ENCODE measurements at regions not wholly inside any gene's neighbourhood (a gene's known extent, or its start where the extent isn't known, plus 50 kb on each side); places are given as distances from the start of the nearest gene placed in this dataset.

GRCh38 chr2:221019668-221020067 lies 552.4 kb downstream of the EPHA4 start:
- Histone ChIP-seq H3K27me3 (ENCODE audit: control insufficient read depth in 2 of 2, insufficient read depth in 2 of 2, low read length in 2 of 2) (no peaks in the 10 kb centered on the region), H3K4me1 (ENCODE audit: control insufficient read depth in 2 of 2, insufficient read depth in 2 of 2, low read length in 2 of 2) (no peaks in the 10 kb centered on the region), H3K4me3 (ENCODE audit: low read length in 2 of 2) (no peak overlapping the region), H3K27ac (ENCODE audit: low read depth in 2 of 2, low read length in 2 of 2) (no peak overlapping the region), H3K9ac (ENCODE audit: low read depth in 1 of 2, low read length in 2 of 2) (no peak overlapping the region), H3K9me3 (ENCODE audit: control insufficient read depth in 2 of 2, low read length in 2 of 2) (no peaks in the 10 kb centered on the region), H3K36me3 (ENCODE audit: control insufficient read depth in 2 of 2, insufficient read depth in 2 of 2, low read length in 2 of 2) (no peaks in the 10 kb centered on the region)

GRCh38 chr2:221022554-221022953 lies 549.5 kb downstream of the EPHA4 start:
- no peaks in the 10 kb centered on the region for H3K9me3 ChIP-seq (ENCODE audit: control insufficient read depth in 2 of 2, low read length in 2 of 2)
- no peaks in the 10 kb centered on the region for H3K4me1 ChIP-seq (ENCODE audit: control insufficient read depth in 2 of 2, insufficient read depth in 2 of 2, low read length in 2 of 2)
- no peak overlapping the region for H3K9ac ChIP-seq (ENCODE audit: low read depth in 1 of 2, low read length in 2 of 2)

GRCh38 chr2:221025398-221025797 lies 546.7 kb downstream of the EPHA4 start:
- no peak overlapping the region for H3K9ac ChIP-seq (ENCODE audit: low read depth in 1 of 2, low read length in 2 of 2)
- H3K9me3 ChIP-seq (ENCODE audit: control insufficient read depth in 2 of 2, low read length in 2 of 2): no peaks in the 10 kb centered on the region
- no peaks in the 10 kb centered on the region for H3K36me3 ChIP-seq (ENCODE audit: control insufficient read depth in 2 of 2, insufficient read depth in 2 of 2, low read length in 2 of 2)
- no peak overlapping the region for H3K4me3 ChIP-seq (ENCODE audit: low read length in 2 of 2)
- no peaks in the 10 kb centered on the region for H3K27me3 ChIP-seq (ENCODE audit: control insufficient read depth in 2 of 2, insufficient read depth in 2 of 2, low read length in 2 of 2)
- H3K4me1 ChIP-seq (ENCODE audit: control insufficient read depth in 2 of 2, insufficient read depth in 2 of 2, low read length in 2 of 2): no peaks in the 10 kb centered on the region
- H3K27ac ChIP-seq (ENCODE audit: low read depth in 2 of 2, low read length in 2 of 2): no peak overlapping the region

More at GRCh38 chr2:221022554-221022953, 549.5 kb downstream of the EPHA4 start:
- H3K36me3 ChIP-seq (ENCODE audit: control insufficient read depth in 2 of 2, insufficient read depth in 2 of 2, low read length in 2 of 2): no peaks in the 10 kb centered on the region
- H3K27ac ChIP-seq (ENCODE audit: low read depth in 2 of 2, low read length in 2 of 2): no peak overlapping the region
- H3K4me3 ChIP-seq (ENCODE audit: low read length in 2 of 2): no peak overlapping the region
- H3K27me3 ChIP-seq (ENCODE audit: control insufficient read depth in 2 of 2, insufficient read depth in 2 of 2, low read length in 2 of 2): no peaks in the 10 kb centered on the region

GRCh38 chr2:221034026-221034701 lies 537.9 kb downstream of the EPHA4 start:
- H3K4me3 ChIP-seq (ENCODE audit: low read length in 2 of 2): no peak overlapping the region
- H3K4me1 ChIP-seq (ENCODE audit: control insufficient read depth in 2 of 2, insufficient read depth in 2 of 2, low read length in 2 of 2): no peaks in the 10 kb centered on the region
- no peaks in the 10 kb centered on the region for H3K27me3 ChIP-seq (ENCODE audit: control insufficient read depth in 2 of 2, insufficient read depth in 2 of 2, low read length in 2 of 2)

GRCh38 chr2:221034973-221035372 lies 537.1 kb downstream of the EPHA4 start:
- Histone ChIP-seq H3K27ac (ENCODE audit: low read depth in 2 of 2, low read length in 2 of 2) (no peak overlapping the region), H3K36me3 (ENCODE audit: control insufficient read depth in 2 of 2, insufficient read depth in 2 of 2, low read length in 2 of 2) (no peaks in the 10 kb centered on the region), H3K27me3 (ENCODE audit: control insufficient read depth in 2 of 2, insufficient read depth in 2 of 2, low read length in 2 of 2) (no peaks in the 10 kb centered on the region), H3K9ac (ENCODE audit: low read depth in 1 of 2, low read length in 2 of 2) (no peak overlapping the region), H3K4me1 (ENCODE audit: control insufficient read depth in 2 of 2, insufficient read depth in 2 of 2, low read length in 2 of 2) (no peaks in the 10 kb centered on the region), H3K9me3 (ENCODE audit: control insufficient read depth in 2 of 2, low read length in 2 of 2) (no peaks in the 10 kb centered on the region), H3K4me3 (ENCODE audit: low read length in 2 of 2) (no peak overlapping the region)

More at GRCh38 chr2:221034026-221034701, 537.9 kb downstream of the EPHA4 start:
- Histone ChIP-seq H3K9me3 (ENCODE audit: control insufficient read depth in 2 of 2, low read length in 2 of 2) (no peaks in the 10 kb centered on the region), H3K9ac (ENCODE audit: low read depth in 1 of 2, low read length in 2 of 2) (no peak overlapping the region), H3K36me3 (ENCODE audit: control insufficient read depth in 2 of 2, insufficient read depth in 2 of 2, low read length in 2 of 2) (no peaks in the 10 kb centered on the region), H3K27ac (ENCODE audit: low read depth in 2 of 2, low read length in 2 of 2) (no peak overlapping the region)

- Histone ChIP-seq H3K27me3 (ENCODE audit: control insufficient read depth in 2 of 2, insufficient read depth in 2 of 2, low read length in 2 of 2) (no peaks in the 10 kb centered on the region), H3K36me3 (ENCODE audit: control insufficient read depth in 2 of 2, insufficient read depth in 2 of 2, low read length in 2 of 2) (no peaks in the 10 kb centered on the region), H3K4me3 (ENCODE audit: low read length in 2 of 2) (no peak overlapping the region), H3K4me1 (ENCODE audit: control insufficient read depth in 2 of 2, insufficient read depth in 2 of 2, low read length in 2 of 2) (no peaks in the 10 kb centered on the region), H3K9me3 (ENCODE audit: control insufficient read depth in 2 of 2, low read length in 2 of 2) (no peaks in the 10 kb centered on the region), H3K27ac (ENCODE audit: low read depth in 2 of 2, low read length in 2 of 2) (no peak overlapping the region), H3K9ac (ENCODE audit: low read depth in 1 of 2, low read length in 2 of 2) (no peak overlapping the region)
Measured at GRCh38 chr2:221042926-221043325, 529.2 kb downstream of the EPHA4 start.

GRCh38 chr2:221044781-221045180 lies 527.3 kb downstream of the EPHA4 start:
- Histone ChIP-seq H3K4me3 (ENCODE audit: low read length in 2 of 2) (no peak overlapping the region), H3K27ac (ENCODE audit: low read depth in 2 of 2, low read length in 2 of 2) (no peak overlapping the region), H3K9me3 (ENCODE audit: control insufficient read depth in 2 of 2, low read length in 2 of 2) (no peaks in the 10 kb centered on the region), H3K9ac (ENCODE audit: low read depth in 1 of 2, low read length in 2 of 2) (no peak overlapping the region), H3K4me1 (ENCODE audit: control insufficient read depth in 2 of 2, insufficient read depth in 2 of 2, low read length in 2 of 2) (no peaks in the 10 kb centered on the region), H3K36me3 (ENCODE audit: control insufficient read depth in 2 of 2, insufficient read depth in 2 of 2, low read length in 2 of 2) (no peaks in the 10 kb centered on the region), H3K27me3 (ENCODE audit: control insufficient read depth in 2 of 2, insufficient read depth in 2 of 2, low read length in 2 of 2) (no peaks in the 10 kb centered on the region)

GRCh38 chr2:221050020-221050795 lies 521.9 kb downstream of the EPHA4 start:
- Histone ChIP-seq H3K9ac (ENCODE audit: low read depth in 1 of 2, low read length in 2 of 2) (no peak overlapping the region), H3K27ac (ENCODE audit: low read depth in 2 of 2, low read length in 2 of 2) (no peak overlapping the region), H3K27me3 (ENCODE audit: control insufficient read depth in 2 of 2, insufficient read depth in 2 of 2, low read length in 2 of 2) (no peaks in the 10 kb centered on the region)

GRCh38 chr2:221051162-221051561 lies 520.9 kb downstream of the EPHA4 start:
- H3K4me3 ChIP-seq (ENCODE audit: low read length in 2 of 2): no peak overlapping the region
- H3K36me3 ChIP-seq (ENCODE audit: control insufficient read depth in 2 of 2, insufficient read depth in 2 of 2, low read length in 2 of 2): no peaks in the 10 kb centered on the region
- H3K27ac ChIP-seq (ENCODE audit: low read depth in 2 of 2, low read length in 2 of 2): no peak overlapping the region
- no peaks in the 10 kb centered on the region for H3K9me3 ChIP-seq (ENCODE audit: control insufficient read depth in 2 of 2, low read length in 2 of 2)
- H3K9ac ChIP-seq (ENCODE audit: low read depth in 1 of 2, low read length in 2 of 2): no peak overlapping the region
- no peaks in the 10 kb centered on the region for H3K27me3 ChIP-seq (ENCODE audit: control insufficient read depth in 2 of 2, insufficient read depth in 2 of 2, low read length in 2 of 2)
- H3K4me1 ChIP-seq (ENCODE audit: control insufficient read depth in 2 of 2, insufficient read depth in 2 of 2, low read length in 2 of 2): no peaks in the 10 kb centered on the region

More at GRCh38 chr2:221050020-221050795, 521.9 kb downstream of the EPHA4 start:
- Histone ChIP-seq H3K36me3 (ENCODE audit: control insufficient read depth in 2 of 2, insufficient read depth in 2 of 2, low read length in 2 of 2) (no peaks in the 10 kb centered on the region), H3K4me3 (ENCODE audit: low read length in 2 of 2) (no peak overlapping the region), H3K4me1 (ENCODE audit: control insufficient read depth in 2 of 2, insufficient read depth in 2 of 2, low read length in 2 of 2) (no peaks in the 10 kb centered on the region), H3K9me3 (ENCODE audit: control insufficient read depth in 2 of 2, low read length in 2 of 2) (no peaks in the 10 kb centered on the region)

GRCh38 chr2:221060376-221060775 lies 511.7 kb downstream of the EPHA4 start:
- Histone ChIP-seq H3K27ac (ENCODE audit: low read depth in 2 of 2, low read length in 2 of 2) (no peak overlapping the region), H3K4me1 (ENCODE audit: control insufficient read depth in 2 of 2, insufficient read depth in 2 of 2, low read length in 2 of 2) (no peaks in the 10 kb centered on the region), H3K4me3 (ENCODE audit: low read length in 2 of 2) (no peak overlapping the region), H3K27me3 (ENCODE audit: control insufficient read depth in 2 of 2, insufficient read depth in 2 of 2, low read length in 2 of 2) (no peaks in the 10 kb centered on the region), H3K9ac (ENCODE audit: low read depth in 1 of 2, low read length in 2 of 2) (no peak overlapping the region), H3K9me3 (ENCODE audit: control insufficient read depth in 2 of 2, low read length in 2 of 2) (no peaks in the 10 kb centered on the region), H3K36me3 (ENCODE audit: control insufficient read depth in 2 of 2, insufficient read depth in 2 of 2, low read length in 2 of 2) (no peaks in the 10 kb centered on the region)

Data from mucosa of rectum (tissue), 2 donors.